Coronary artery (tissue), 2 donors: ENCODE measurements at regions not wholly inside any gene's neighbourhood (a gene's known extent, or its start where the extent isn't known, plus 50 kb on each side); places are given as distances from the start of the nearest gene placed in this dataset.

Experiments
- DNase-seq: peaks from one replicate; pipeline ENCODE4 v3.0.0-alpha.2; 2017; ENCODE audit warnings: low spot score
- H3K27ac ChIP-seq, 2 donors: fragments of 200-600 bp; sonication (generic); one replicate each; pipeline ENCODE4 v1.5.1; 2016 to 2019
- H3K4me3 ChIP-seq: fragments of 200-600 bp; sonication (generic); 2 replicates; pipeline ENCODE4 v1.5.1; 2016; ENCODE audit warnings: mild to moderate bottlenecking, moderate library complexity
- CTCF ChIP-seq: fragments of 200-600 bp; sonication (generic); IDR thresholded peaks from one replicate; pipeline ENCODE4 v1.5.1; 2019; ENCODE audit warnings: antibody characterized with exemption

GRCh38 chr12:67911789-67912188 is 77.5 kb upstream of the IFNG-AS1 start:
- no peak for TF ChIP-seq CTCF
- no peak overlapping the region for H3K4me3 ChIP-seq
- H3K27ac ChIP-seq = no peak overlapping the region
- no peak for DNase-seq

GRCh38 chr12:67915335-67915851 is 73.9 kb upstream of the IFNG-AS1 start:
- no peak for DNase-seq
- no peak for TF ChIP-seq CTCF
- H3K4me3 ChIP-seq = no peak overlapping the region

GRCh38 chr12:67916266-67916970 is 72.8 kb upstream of the IFNG-AS1 start:
- H3K27ac ChIP-seq = no peak overlapping the region
- no peak for DNase-seq
- TF ChIP-seq CTCF = no peak
- H3K4me3 ChIP-seq = no peak overlapping the region

More at GRCh38 chr12:67915335-67915851, 73.9 kb upstream of the IFNG-AS1 start:
- H3K27ac ChIP-seq = no peak overlapping the region

- Histone ChIP-seq H3K4me3 (no peak overlapping the region), H3K27ac (no peak overlapping the region)
- DNase-seq = no peak
- no peak for TF ChIP-seq CTCF
These were observed 71.4 kb upstream of the IFNG-AS1 start for GRCh38 chr12:67917811-67918210.

GRCh38 chr12:67918441-67918840 is 70.8 kb upstream of the IFNG-AS1 start:
- Histone ChIP-seq H3K4me3 (no peak overlapping the region), H3K27ac (no peak overlapping the region)
- no peak for DNase-seq
- TF ChIP-seq CTCF = no peak

- no peak for DNase-seq
- TF ChIP-seq CTCF = no peak
- Histone ChIP-seq H3K4me3 (no peak overlapping the region), H3K27ac (no peak overlapping the region)
These were observed 69.8 kb upstream of the IFNG-AS1 start for GRCh38 chr12:67919406-67919805.

GRCh38 chr12:67920413-67920812 is 68.8 kb upstream of the IFNG-AS1 start:
- DNase-seq = no peak
- TF ChIP-seq CTCF = no peak
- Histone ChIP-seq H3K27ac (no peak overlapping the region), H3K4me3 (no peak overlapping the region)
